ENCODE measurements at regions not wholly inside any gene's neighbourhood (a gene's known extent, or its start where the extent isn't known, plus 50 kb on each side); places are given as distances from the start of the nearest gene placed in this dataset.
A peak's percentile ranks its signal among the peaks of the same experiment; 100 is the strongest.

DNA sequence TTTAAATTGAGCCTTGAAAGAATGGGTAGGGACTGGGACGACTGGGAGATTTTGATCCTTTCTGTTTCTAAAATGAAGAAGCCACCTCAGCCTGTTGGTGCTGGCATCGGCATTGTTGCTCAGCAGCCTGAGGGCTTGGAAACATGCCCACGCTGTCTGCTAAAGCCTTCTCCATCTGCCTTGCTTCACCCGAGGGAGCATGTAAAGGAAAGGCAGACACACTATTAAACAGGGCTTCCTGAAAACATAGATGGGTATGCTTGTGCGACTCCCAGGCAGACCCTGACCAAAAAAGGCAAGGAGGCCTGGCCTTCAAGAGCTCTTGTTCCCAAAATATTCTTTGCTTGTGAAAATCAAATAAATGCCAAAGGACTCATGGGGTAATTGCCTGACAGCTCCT is 84.2 kb upstream of the SLC4A7 start:
- no peaks in the 10 kb centered on the region for H3K27me3 ChIP-seq
- intact Hi-C loops (cut with DNase I; ENCODE audit: low total_unique reads): loop anchor here (10.0 kb wide), 1 partner anchor 1876 kb away; no protein-coding TSS in a partner anchor
- H3K9me3 ChIP-seq: no peaks in the 10 kb centered on the region
- no peaks in the 10 kb centered on the region for H3K36me3 ChIP-seq
- DNase-seq (ENCODE audit: low spot score in 2 of 2): peak; percentile 72 to 78
- peaks cover 0 to 4% of the 10 kb centered on the region in 2 donors for H3K4me1 ChIP-seq
- H3K27ac ChIP-seq: peak overlapping the region; percentile 35 to 61
- H3K4me3 ChIP-seq: peak overlapping the region in 1 of 3 donors; percentile 2
- TF ChIP-seq POLR2A (IDR thresholded peaks at IDR 0.05) (no peak), POLR2AphosphoS5 (IDR thresholded peaks at IDR 0.05) (peak in 1 of 3 donors; percentile 24)

DNA sequence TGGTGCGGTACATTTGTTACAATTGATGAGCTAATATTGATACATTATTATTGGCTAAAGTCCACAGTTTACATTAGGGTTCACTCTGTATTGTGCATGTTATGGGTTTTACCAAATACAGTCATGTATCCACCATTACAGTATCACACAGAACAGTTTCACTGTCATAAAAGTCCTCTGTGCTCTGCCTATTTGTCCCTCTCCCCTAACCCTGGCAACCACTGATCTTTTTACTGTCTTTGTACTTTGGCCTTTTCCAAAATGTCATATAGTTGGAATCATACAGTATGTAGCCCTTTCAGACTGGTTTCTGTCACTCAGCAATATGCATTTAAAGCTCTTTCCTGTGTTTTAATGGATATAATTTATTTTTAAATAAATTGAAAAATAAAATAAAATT is 83.1 kb upstream of the SLC4A7 start:
- H3K27me3 ChIP-seq: no peaks in the 10 kb centered on the region
- intact Hi-C loops (cut with DNase I; ENCODE audit: low total_unique reads): loop anchor here (10.0 kb wide), 1 partner anchor 1878 kb away; no protein-coding TSS in a partner anchor
- no peaks in the 10 kb centered on the region for H3K9me3 ChIP-seq
- H3K4me1 ChIP-seq: peaks cover 0 to 4% of the 10 kb centered on the region in 2 donors
- TF ChIP-seq, protein P1, sequence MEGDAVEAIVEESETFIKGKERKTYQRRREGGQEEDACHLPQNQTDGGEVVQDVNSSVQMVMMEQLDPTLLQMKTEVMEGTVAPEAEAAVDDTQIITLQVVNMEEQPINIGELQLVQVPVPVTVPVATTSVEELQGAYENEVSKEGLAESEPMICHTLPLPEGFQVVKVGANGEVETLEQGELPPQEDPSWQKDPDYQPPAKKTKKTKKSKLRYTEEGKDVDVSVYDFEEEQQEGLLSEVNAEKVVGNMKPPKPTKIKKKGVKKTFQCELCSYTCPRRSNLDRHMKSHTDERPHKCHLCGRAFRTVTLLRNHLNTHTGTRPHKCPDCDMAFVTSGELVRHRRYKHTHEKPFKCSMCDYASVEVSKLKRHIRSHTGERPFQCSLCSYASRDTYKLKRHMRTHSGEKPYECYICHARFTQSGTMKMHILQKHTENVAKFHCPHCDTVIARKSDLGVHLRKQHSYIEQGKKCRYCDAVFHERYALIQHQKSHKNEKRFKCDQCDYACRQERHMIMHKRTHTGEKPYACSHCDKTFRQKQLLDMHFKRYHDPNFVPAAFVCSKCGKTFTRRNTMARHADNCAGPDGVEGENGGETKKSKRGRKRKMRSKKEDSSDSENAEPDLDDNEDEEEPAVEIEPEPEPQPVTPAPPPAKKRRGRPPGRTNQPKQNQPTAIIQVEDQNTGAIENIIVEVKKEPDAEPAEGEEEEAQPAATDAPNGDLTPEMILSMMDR (IDR thresholded peaks at IDR 0.05): no peak
- H3K36me3 ChIP-seq: no peaks in the 10 kb centered on the region
- no peak for DNase-seq (ENCODE audit: low spot score in 2 of 2)
- no peak overlapping the region for H3K27ac ChIP-seq
- H3K4me3 ChIP-seq: no peak overlapping the region

GRCh38 chr3:27565201-27565852 is 81.1 kb upstream of the SLC4A7 start:
- intact Hi-C loops (cut with DNase I; ENCODE audit: low total_unique reads): loop anchor here (10.0 kb wide), 1 partner anchor 1879 kb away; no protein-coding TSS in a partner anchor
- H3K9me3 ChIP-seq: no peaks in the 10 kb centered on the region
- H3K27me3 ChIP-seq: no peaks in the 10 kb centered on the region
- no peaks in the 10 kb centered on the region for H3K36me3 ChIP-seq
- H3K4me1 ChIP-seq: no peaks in the 10 kb centered on the region
- no peak for DNase-seq (ENCODE audit: low spot score in 2 of 2)
- no peak overlapping the region for H3K27ac ChIP-seq
- TF ChIP-seq POLR2AphosphoS5 (IDR thresholded peaks at IDR 0.05): no peak
- H3K4me3 ChIP-seq: no peak overlapping the region

DNA sequence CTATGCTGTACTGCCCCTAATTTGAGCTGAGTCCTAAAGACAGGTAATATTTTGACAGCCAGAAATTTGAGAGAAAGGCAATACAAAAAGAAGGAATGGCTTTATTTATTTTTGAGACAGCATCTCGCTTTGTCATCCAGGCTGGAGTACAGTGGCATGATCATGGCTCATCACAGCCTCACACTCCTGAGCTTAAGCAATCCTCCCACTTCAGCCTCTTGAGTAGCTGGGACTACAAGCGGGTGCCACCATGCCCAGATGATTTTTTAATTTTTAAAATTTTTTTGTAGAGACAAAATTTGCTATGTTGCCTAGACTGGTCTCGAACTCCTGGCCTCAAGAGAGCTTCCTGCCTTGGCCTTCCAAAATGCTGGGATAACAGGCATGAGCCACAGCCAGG is 77.4 kb upstream of the SLC4A7 start:
- Histone ChIP-seq H3K36me3 (no peaks in the 10 kb centered on the region), H3K4me1 (no peaks in the 10 kb centered on the region), H3K9me3 (no peaks in the 10 kb centered on the region), H3K27ac (no peak overlapping the region), H3K27me3 (no peaks in the 10 kb centered on the region), H3K4me3 (no peak overlapping the region)
- intact Hi-C loops (cut with DNase I; ENCODE audit: low total_unique reads): loop anchor here (10.0 kb wide), 1 partner anchor 1883 kb away; no protein-coding TSS in a partner anchor
- TF ChIP-seq, protein P1 (IDR thresholded peaks at IDR 0.05): no peak
- TF ChIP-seq POLR2A (IDR thresholded peaks at IDR 0.05) (no peak), POLR2AphosphoS5 (IDR thresholded peaks at IDR 0.05) (no peak)
- no peak for DNase-seq (ENCODE audit: low spot score in 2 of 2)

DNA sequence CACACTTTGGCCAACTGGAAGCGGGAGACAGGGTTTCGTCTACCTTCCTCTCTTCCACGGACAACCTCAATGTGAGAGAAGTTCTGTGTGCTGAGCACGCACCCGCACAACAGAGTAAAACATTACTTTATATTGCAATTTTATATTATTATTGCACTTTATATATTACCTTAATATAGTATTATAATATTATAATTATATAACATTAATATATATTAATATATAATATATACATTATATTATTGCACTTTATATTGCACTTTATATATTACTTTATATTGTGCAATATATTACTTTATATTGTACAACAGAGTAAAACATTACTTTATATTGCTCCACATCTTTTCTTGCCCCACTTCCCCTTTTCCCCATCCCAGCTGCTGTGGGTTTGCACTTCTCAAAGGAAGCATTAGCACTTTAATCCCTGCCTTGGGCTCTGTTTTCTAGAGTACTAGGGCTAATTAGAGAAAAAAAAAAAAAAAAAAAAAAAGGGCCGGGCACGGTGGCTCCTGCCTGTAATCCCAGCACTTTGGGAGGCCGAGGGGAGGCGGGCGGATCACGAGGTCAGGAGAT is 76.4 kb upstream of the SLC4A7 start:
- TF ChIP-seq, protein P1 (IDR thresholded peaks at IDR 0.05): no peak
- TF ChIP-seq POLR2AphosphoS5 (IDR thresholded peaks at IDR 0.05) (no peak), POLR2A (IDR thresholded peaks at IDR 0.05) (no peak)
- H3K4me3 ChIP-seq: no peak overlapping the region
- no peaks in the 10 kb centered on the region for H3K27me3 ChIP-seq
- H3K9me3 ChIP-seq: no peaks in the 10 kb centered on the region
- DNase-seq (ENCODE audit: low spot score in 2 of 2): no peak
- no peaks in the 10 kb centered on the region for H3K36me3 ChIP-seq
- H3K27ac ChIP-seq: peak overlapping the region in 1 of 2 donors; percentile 63
- H3K4me1 ChIP-seq: no peaks in the 10 kb centered on the region
- intact Hi-C loops (cut with DNase I; ENCODE audit: low total_unique reads): loop anchor here (10.0 kb wide), 1 partner anchor 1884 kb away; no protein-coding TSS in a partner anchor

- no peaks in the 10 kb centered on the region for H3K9me3 ChIP-seq
- H3K4me3 ChIP-seq: peak overlapping the region in 2 of 3 donors; percentile 11 to 35
- H3K4me1 ChIP-seq: no peaks in the 10 kb centered on the region
- TF ChIP-seq POLR2AphosphoS5 (IDR thresholded peaks at IDR 0.05) (peak; percentile 43 to 62 (median 53)), POLR2A (IDR thresholded peaks at IDR 0.05) (no peak)
- H3K36me3 ChIP-seq: no peaks in the 10 kb centered on the region
- no peaks in the 10 kb centered on the region for H3K27me3 ChIP-seq
- intact Hi-C loops (cut with DNase I; ENCODE audit: low total_unique reads): loop anchor here (10.0 kb wide), 1 partner anchor 1885 kb away; no protein-coding TSS in a partner anchor
- peak overlapping the region; percentile 33 to 63 for H3K27ac ChIP-seq
- peak in 1 of 2 donors; percentile 76 for DNase-seq (ENCODE audit: low spot score in 2 of 2)
Measured at GRCh38 chr3:27559835-27560234, 75.7 kb upstream of the SLC4A7 start.
